ENCODE measurements at regions not wholly inside any gene's neighbourhood (a gene's known extent, or its start where the extent isn't known, plus 50 kb on each side); places are given as distances from the start of the nearest gene placed in this dataset.

- no peak overlapping the region for H3K27ac ChIP-seq
- DNase-seq (ENCODE audit: low read depth, low spot score) = no peak
These were observed 96.4 kb upstream of the AMOTL1 start for GRCh38 chr11:94671553-94672366.

GRCh38 chr11:94672636-94673035 is 95.5 kb upstream of the AMOTL1 start:
- H3K27ac ChIP-seq = no peak overlapping the region
- DNase-seq (ENCODE audit: low read depth, low spot score) = no peak

- peak overlapping the region; percentile 81 for H3K27ac ChIP-seq
- no peak for DNase-seq (ENCODE audit: low read depth, low spot score)
These were observed 94.8 kb upstream of the AMOTL1 start for GRCh38 chr11:94673386-94673785.

GRCh38 chr11:94673951-94674491 is 94.1 kb upstream of the AMOTL1 start:
- DNase-seq (ENCODE audit: low read depth, low spot score) = no peak
- peak overlapping the region; percentile 81 for H3K27ac ChIP-seq

- peak; percentile 79 for DNase-seq (ENCODE audit: low read depth, low spot score)
- H3K27ac ChIP-seq = peak overlapping the region; percentile 81
These were observed 92.9 kb upstream of the AMOTL1 start for GRCh38 chr11:94675239-94675638.

GRCh38 chr11:94675813-94676212 is 92.3 kb upstream of the AMOTL1 start:
- peak overlapping the region; percentile 81 for H3K27ac ChIP-seq
- DNase-seq (ENCODE audit: low read depth, low spot score) = no peak

GRCh38 chr11:94676814-94677213 is 91.3 kb upstream of the AMOTL1 start:
- no peak for DNase-seq (ENCODE audit: low read depth, low spot score)
- peak overlapping the region; percentile 63 for H3K27ac ChIP-seq

GRCh38 chr11:94678236-94678635 is 89.9 kb upstream of the AMOTL1 start:
- peak overlapping the region; percentile 63 for H3K27ac ChIP-seq
- peak; percentile 43 for DNase-seq (ENCODE audit: low read depth, low spot score)

- no peak for DNase-seq (ENCODE audit: low read depth, low spot score)
These were observed 89.3 kb upstream of the AMOTL1 start for GRCh38 chr11:94678901-94679300.

GRCh38 chr11:94680426-94680825 is 87.7 kb upstream of the AMOTL1 start:
- no peak overlapping the region for H3K27ac ChIP-seq
- DNase-seq (ENCODE audit: low read depth, low spot score) = no peak

More at GRCh38 chr11:94678901-94679300, 89.3 kb upstream of the AMOTL1 start:
- peak overlapping the region; percentile 63 for H3K27ac ChIP-seq

GRCh38 chr11:94681140-94681539 is 87.0 kb upstream of the AMOTL1 start:
- H3K27ac ChIP-seq = no peak overlapping the region
- no peak for DNase-seq (ENCODE audit: low read depth, low spot score)

- DNase-seq (ENCODE audit: low read depth, low spot score) = no peak
- H3K27ac ChIP-seq = no peak overlapping the region
These were observed 86.3 kb upstream of the AMOTL1 start for GRCh38 chr11:94681852-94682251.

- H3K27ac ChIP-seq = peak overlapping the region; percentile 24
- DNase-seq (ENCODE audit: low read depth, low spot score) = no peak
These were observed 73.7 kb upstream of the AMOTL1 start for GRCh38 chr11:94694309-94695060.

- DNase-seq (ENCODE audit: low read depth, low spot score) = no peak
- H3K27ac ChIP-seq = no peak overlapping the region
These were observed 71.0 kb upstream of the AMOTL1 start for GRCh38 chr11:94697156-94697555.

GRCh38 chr11:94700622-94701021 is 67.5 kb upstream of the AMOTL1 start:
- no peak overlapping the region for H3K27ac ChIP-seq
- DNase-seq (ENCODE audit: low read depth, low spot score) = no peak

- no peak for DNase-seq (ENCODE audit: low read depth, low spot score)
- H3K27ac ChIP-seq = no peak overlapping the region
These were observed 65.7 kb upstream of the AMOTL1 start for GRCh38 chr11:94702481-94702880.

GRCh38 chr11:94705419-94705818 is 62.7 kb upstream of the AMOTL1 start:
- DNase-seq (ENCODE audit: low read depth, low spot score) = no peak
- peak overlapping the region; percentile 98 for H3K27ac ChIP-seq

- DNase-seq (ENCODE audit: low read depth, low spot score) = peak; percentile 87
- peak overlapping the region; percentile 98 for H3K27ac ChIP-seq
These were observed 62.1 kb upstream of the AMOTL1 start for GRCh38 chr11:94705891-94706615.

GRCh38 chr11:94708176-94708575 is 60.0 kb upstream of the AMOTL1 start:
- H3K27ac ChIP-seq = peak overlapping the region; percentile 98

GRCh38 chr11:94708642-94709041 is 59.5 kb upstream of the AMOTL1 start:
- DNase-seq (ENCODE audit: low read depth, low spot score) = no peak
- H3K27ac ChIP-seq = peak overlapping the region; percentile 98

More at GRCh38 chr11:94708176-94708575, 60.0 kb upstream of the AMOTL1 start:
- DNase-seq (ENCODE audit: low read depth, low spot score) = no peak
